HEK293 (cell line): ENCODE measurements at regions not wholly inside any gene's neighbourhood (a gene's known extent, or its start where the extent isn't known, plus 50 kb on each side); places are given as distances from the start of the nearest gene placed in this dataset.

ENCODE experiments used
- CTCF ChIA-PET: fragments of 350-600 bp; formaldehyde crosslinking; extraction: SDS; loops from one replicate; lab custom pipeline; 2021; ENCODE audit warnings: antibody characterized with exemption; lab: Yijun Ruan, JAX
- POLR2A ChIA-PET: fragments of 300-600 bp; formaldehyde crosslinking; extraction: SDS; loops from one replicate; lab custom pipeline; 2020; ENCODE audit warnings: antibody characterized with exemption, inconsistent platforms; lab: Yijun Ruan, JAX
- H3K27ac ChIP-seq: fragments of 200-500 bp; sonication (Bioruptor generic); 2 replicates; pipeline ENCODE4 v1.5.1; 2014; ENCODE audit warnings: low read depth, low read length, control low read depth, inconsistent platforms; ENCODE audit errors: extremely low read depth
- H3K36me3 ChIP-seq, 2 experiments: fragments of 200-500 bp in 1 of 2; sonication (Bioruptor generic) in 1 of 2; 1 replicate in 1 of 2; 2 replicates in 1 of 2; pipeline ENCODE4 v1.5.1; 2014 to 2017; ENCODE audit warnings: inconsistent platforms in 2 of 2, low read length in 2 of 2; ENCODE audit not compliant: control insufficient read depth in 2 of 2, insufficient read depth in 1 of 2
- H3K4me1 ChIP-seq: fragments of 200-500 bp; sonication (Bioruptor generic); 2 replicates; pipeline ENCODE4 v1.5.1; 2014; ENCODE audit warnings: mild to moderate bottlenecking, low read length, inconsistent platforms; ENCODE audit not compliant: control insufficient read depth, insufficient read depth
- H3K4me3 ChIP-seq: 2 replicates; pipeline ENCODE4 v1.5.1; 2011; ENCODE audit warnings: low read depth, mild to moderate bottlenecking, control low read depth, low read length, moderate library complexity
- H3K9me3 ChIP-seq: fragments of 200-500 bp; sonication (Bioruptor generic); 2 replicates; pipeline ENCODE4 v1.5.1; 2014; ENCODE audit warnings: low read depth, low read length, inconsistent platforms; ENCODE audit not compliant: control insufficient read depth, insufficient read depth
- BCL11A ChIP-seq: fragments of 450-650 bp; formaldehyde crosslinking; IDR thresholded peaks from 2 replicates; pipeline ENCODE4 v1.5.1; 2016; ENCODE audit warnings: low read depth, missing biosample characterization, missing genetic modification characterization
- HOXA7 ChIP-seq: sonication (generic); formaldehyde crosslinking; IDR thresholded peaks from 2 replicates; pipeline ENCODE4 v1.8.1; 2022; ENCODE audit warnings: missing genetic modification reagents, borderline replicate concordance
- SP7 ChIP-seq: fragments of 450-650 bp; formaldehyde crosslinking; IDR thresholded peaks from 2 replicates; pipeline ENCODE4 v1.5.1; 2016; ENCODE audit warnings: missing biosample characterization, missing genetic modification characterization
- ZNF121 ChIP-seq: fragments of 450-650 bp; formaldehyde crosslinking; IDR thresholded peaks from 2 replicates; pipeline ENCODE4 v1.5.1; 2016; ENCODE audit warnings: missing biosample characterization, missing genetic modification characterization
- ZNF354C ChIP-seq: fragments of 450-650 bp; formaldehyde crosslinking; IDR thresholded peaks from 2 replicates; pipeline ENCODE4 v1.5.1; 2016; ENCODE audit warnings: missing biosample characterization, missing genetic modification characterization, low read depth, borderline replicate concordance
- ZNF394 ChIP-seq: fragments of 450-650 bp; formaldehyde crosslinking; IDR thresholded peaks from 2 replicates; pipeline ENCODE4 v1.5.1; 2016; ENCODE audit warnings: missing biosample characterization, missing genetic modification characterization, mild to moderate bottlenecking, moderate library complexity, borderline replicate concordance
- ZNF426 ChIP-seq: fragments of 450-650 bp; formaldehyde crosslinking; IDR thresholded peaks from 2 replicates; pipeline ENCODE4 v1.5.1; 2017; ENCODE audit warnings: missing biosample characterization, missing genetic modification characterization, mild to moderate bottlenecking, inconsistent platforms, moderate library complexity
- ZNF473 ChIP-seq: fragments of 450-650 bp; formaldehyde crosslinking; IDR thresholded peaks from 2 replicates; pipeline ENCODE4 v1.5.1; 2017; ENCODE audit warnings: missing biosample characterization, missing genetic modification characterization
- ZNF529 ChIP-seq: fragments of 450-650 bp; formaldehyde crosslinking; IDR thresholded peaks from 2 replicates; pipeline ENCODE4 v1.5.1; 2017; ENCODE audit warnings: missing genetic modification characterization, missing biosample characterization; ENCODE audit not compliant: insufficient replicate concordance
- ZNF585B ChIP-seq: fragments of 450-650 bp; formaldehyde crosslinking; IDR thresholded peaks from 2 replicates; pipeline ENCODE4 v1.5.1; 2016; ENCODE audit warnings: missing biosample characterization, missing genetic modification characterization
- ZNF600 ChIP-seq: fragments of 450-650 bp; formaldehyde crosslinking; IDR thresholded peaks from 2 replicates; pipeline ENCODE4 v1.5.1; 2016; ENCODE audit warnings: missing biosample characterization, missing genetic modification characterization
- ZNF654 ChIP-seq: fragments of 450-650 bp; formaldehyde crosslinking; IDR thresholded peaks from 2 replicates; pipeline ENCODE4 v1.5.1; 2016; ENCODE audit warnings: low read depth, missing biosample characterization, missing genetic modification characterization
- ZNF777 ChIP-seq: fragments of 450-650 bp; formaldehyde crosslinking; IDR thresholded peaks from 2 replicates; pipeline ENCODE4 v1.5.1; 2017; ENCODE audit warnings: missing biosample characterization, missing genetic modification characterization, borderline replicate concordance
- ZNF791 ChIP-seq: fragments of 450-650 bp; formaldehyde crosslinking; IDR thresholded peaks from 2 replicates; pipeline ENCODE4 v1.5.1; 2016; ENCODE audit warnings: missing biosample characterization, missing genetic modification characterization
- TF ChIP-seq, protein P1 (sequence below): fragments of 450-650 bp; formaldehyde crosslinking; IDR thresholded peaks from 2 replicates; pipeline ENCODE4 v1.5.1; 2016; ENCODE audit warnings: missing biosample characterization, missing genetic modification characterization, low read depth
- TF ChIP-seq, protein P2 (sequence below): fragments of 450-650 bp; formaldehyde crosslinking; IDR thresholded peaks from 2 replicates; pipeline ENCODE4 v1.5.1; 2017; ENCODE audit warnings: missing biosample characterization, missing genetic modification characterization

DNA sequence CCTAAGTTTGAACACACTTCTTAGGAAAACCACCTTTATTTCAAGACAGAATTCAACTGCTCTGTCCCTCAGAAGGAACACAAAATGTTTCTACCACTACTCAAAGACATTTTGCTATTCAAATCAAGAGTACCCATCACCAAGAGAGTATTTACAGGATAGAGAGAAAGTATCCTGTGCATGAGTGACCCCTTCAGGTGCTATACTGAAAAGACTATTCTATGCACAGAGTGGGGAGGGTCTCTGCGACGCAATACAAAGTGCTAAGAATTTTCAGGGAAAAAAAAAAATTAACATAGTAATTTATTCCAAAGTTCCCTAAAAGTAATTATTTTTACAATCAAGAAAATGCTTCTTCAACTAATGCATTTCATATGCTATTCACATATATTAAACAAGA is 346.4 kb upstream of the FAM241A start:
- no peak overlapping the region for H3K27ac ChIP-seq
- H3K9me3 ChIP-seq: no peaks in the 10 kb centered on the region
- ChIA-PET POLR2A (no interaction called here), CTCF (interaction anchor here (0.8 to 1.9 kb wide), 3 partner anchors 33 to 157 kb away, joined by 5 to 7 read pairs (median 6); no protein-coding TSS in a partner anchor)
- H3K4me1 ChIP-seq: no peaks in the 10 kb centered on the region
- H3K36me3 ChIP-seq: no peaks in the 10 kb centered on the region
- H3K4me3 ChIP-seq: no peak overlapping the region
- TF ChIP-seq ZNF654 (tag by site-specific recombination) (peak; percentile 25; the same call in 1 of the 2 replicates), ZNF473 (tag by site-specific recombination) (no peak)
- TF ChIP-seq, all 188 proteins: peak for 1

DNA sequence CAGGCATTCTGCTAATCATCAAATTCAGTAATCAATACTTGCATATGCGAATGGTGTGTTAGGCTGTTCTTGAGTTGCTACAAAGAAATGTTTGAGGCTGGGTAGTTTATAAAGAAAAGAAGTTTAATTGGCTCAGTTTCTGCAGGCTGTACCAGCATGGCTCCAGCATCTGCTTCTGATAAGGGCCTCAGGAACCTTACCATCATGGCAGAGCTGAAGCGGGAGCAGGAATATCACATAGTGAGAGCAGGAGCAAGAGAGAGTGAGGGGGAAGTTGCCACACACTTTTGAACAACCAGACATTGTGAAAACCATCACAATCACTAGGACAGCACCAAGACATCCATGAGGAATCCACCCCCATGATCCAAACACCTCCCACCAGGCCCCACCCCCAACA is 344.7 kb upstream of the FAM241A start:
- H3K36me3 ChIP-seq: no peaks in the 10 kb centered on the region
- no peak for TF ChIP-seq ZNF394 (tag by site-specific recombination)
- no peak for TF ChIP-seq ZNF585B (tag by site-specific recombination)
- TF ChIP-seq ZNF791 (tag by site-specific recombination): no peak
- no peak for TF ChIP-seq ZNF121 (tag by site-specific recombination)
- TF ChIP-seq SP7 (tag by site-specific recombination): no peak
- no peak for TF ChIP-seq ZNF600 (tag by site-specific recombination)
- no peaks in the 10 kb centered on the region for H3K4me1 ChIP-seq
- no peak overlapping the region for H3K4me3 ChIP-seq
- H3K9me3 ChIP-seq: no peaks in the 10 kb centered on the region
- no peak overlapping the region for H3K27ac ChIP-seq
- ChIA-PET CTCF (interaction anchor here (0.5 to 1.9 kb wide), 4 partner anchors 20 to 231 kb away, joined by 3 to 5 read pairs (median 4); no protein-coding TSS in a partner anchor), POLR2A (no interaction called here)

DNA sequence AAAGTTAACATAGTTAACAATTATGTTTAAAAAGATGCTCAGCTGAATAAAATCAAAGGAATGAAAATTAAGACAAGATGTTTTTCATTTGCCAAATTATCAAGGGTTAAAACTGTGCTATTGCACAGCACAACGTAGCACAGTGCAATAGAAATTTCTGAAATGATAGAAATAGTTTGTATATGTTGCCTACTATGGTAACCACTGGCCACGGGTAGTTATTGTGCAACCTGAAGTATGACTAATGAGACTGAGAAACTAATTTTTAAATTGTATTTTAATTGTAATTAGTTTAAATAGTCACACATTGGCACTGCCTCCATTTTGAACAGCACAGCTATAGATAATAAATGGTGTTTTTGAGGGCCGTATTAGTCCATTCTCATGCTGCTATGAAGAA is 343.1 kb upstream of the FAM241A start:
- H3K4me3 ChIP-seq: no peak overlapping the region
- POLR2A ChIA-PET: no interaction called here
- no peaks in the 10 kb centered on the region for H3K9me3 ChIP-seq
- H3K4me1 ChIP-seq: no peaks in the 10 kb centered on the region
- H3K27ac ChIP-seq: no peak overlapping the region
- TF ChIP-seq ZNF426 (tag by site-specific recombination) (no peak), ZNF777 (no peak), SP7 (tag by site-specific recombination) (no peak), ZNF354C (tag by site-specific recombination) (no peak), ZNF529 (no peak), BCL11A (tag by site-specific recombination) (no peak), HOXA7 (CRISPR knock-in tag) (no peak), ZNF394 (tag by site-specific recombination) (no peak)
- TF ChIP-seq, protein P1, sequence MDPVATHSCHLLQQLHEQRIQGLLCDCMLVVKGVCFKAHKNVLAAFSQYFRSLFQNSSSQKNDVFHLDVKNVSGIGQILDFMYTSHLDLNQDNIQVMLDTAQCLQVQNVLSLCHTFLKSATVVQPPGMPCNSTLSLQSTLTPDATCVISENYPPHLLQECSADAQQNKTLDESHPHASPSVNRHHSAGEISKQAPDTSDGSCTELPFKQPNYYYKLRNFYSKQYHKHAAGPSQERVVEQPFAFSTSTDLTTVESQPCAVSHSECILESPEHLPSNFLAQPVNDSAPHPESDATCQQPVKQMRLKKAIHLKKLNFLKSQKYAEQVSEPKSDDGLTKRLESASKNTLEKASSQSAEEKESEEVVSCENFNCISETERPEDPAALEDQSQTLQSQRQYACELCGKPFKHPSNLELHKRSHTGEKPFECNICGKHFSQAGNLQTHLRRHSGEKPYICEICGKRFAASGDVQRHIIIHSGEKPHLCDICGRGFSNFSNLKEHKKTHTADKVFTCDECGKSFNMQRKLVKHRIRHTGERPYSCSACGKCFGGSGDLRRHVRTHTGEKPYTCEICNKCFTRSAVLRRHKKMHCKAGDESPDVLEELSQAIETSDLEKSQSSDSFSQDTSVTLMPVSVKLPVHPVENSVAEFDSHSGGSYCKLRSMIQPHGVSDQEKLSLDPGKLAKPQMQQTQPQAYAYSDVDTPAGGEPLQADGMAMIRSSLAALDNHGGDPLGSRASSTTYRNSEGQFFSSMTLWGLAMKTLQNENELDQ: no peak
- TF ChIP-seq, protein P2, sequence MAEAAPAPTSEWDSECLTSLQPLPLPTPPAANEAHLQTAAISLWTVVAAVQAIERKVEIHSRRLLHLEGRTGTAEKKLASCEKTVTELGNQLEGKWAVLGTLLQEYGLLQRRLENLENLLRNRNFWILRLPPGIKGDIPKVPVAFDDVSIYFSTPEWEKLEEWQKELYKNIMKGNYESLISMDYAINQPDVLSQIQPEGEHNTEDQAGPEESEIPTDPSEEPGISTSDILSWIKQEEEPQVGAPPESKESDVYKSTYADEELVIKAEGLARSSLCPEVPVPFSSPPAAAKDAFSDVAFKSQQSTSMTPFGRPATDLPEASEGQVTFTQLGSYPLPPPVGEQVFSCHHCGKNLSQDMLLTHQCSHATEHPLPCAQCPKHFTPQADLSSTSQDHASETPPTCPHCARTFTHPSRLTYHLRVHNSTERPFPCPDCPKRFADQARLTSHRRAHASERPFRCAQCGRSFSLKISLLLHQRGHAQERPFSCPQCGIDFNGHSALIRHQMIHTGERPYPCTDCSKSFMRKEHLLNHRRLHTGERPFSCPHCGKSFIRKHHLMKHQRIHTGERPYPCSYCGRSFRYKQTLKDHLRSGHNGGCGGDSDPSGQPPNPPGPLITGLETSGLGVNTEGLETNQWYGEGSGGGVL (tag by site-specific recombination): no peak
- TF ChIP-seq, all 188 proteins: peak for 0
- no peaks in the 10 kb centered on the region for H3K36me3 ChIP-seq
- CTCF ChIA-PET: no interaction called here
